GM12864 (cell line): ENCODE measurements at regions not wholly inside any gene's neighbourhood (a gene's known extent, or its start where the extent isn't known, plus 50 kb on each side); places are given as distances from the start of the nearest gene placed in this dataset.
A peak's percentile ranks its signal among the peaks of the same experiment; 100 is the strongest.

Source experiments
- DNase-seq: peaks from one replicate; pipeline ENCODE4 v3.0.0-alpha.2; 2011; ENCODE audit warnings: low read depth
- H3K4me3 ChIP-seq: 2 replicates; pipeline ENCODE4 v1.5.1; 2011; ENCODE audit warnings: mild to moderate bottlenecking, low read depth, low read length, control low read depth
- TF ChIP-seq, protein P1 (sequence below): IDR thresholded peaks from 2 replicates; pipeline ENCODE4 v1.5.1; 2011; ENCODE audit warnings: low read depth, mild to moderate bottlenecking, moderate library complexity, low read length, control low read depth, inconsistent platforms; ENCODE audit errors: missing control alignments

DNA sequence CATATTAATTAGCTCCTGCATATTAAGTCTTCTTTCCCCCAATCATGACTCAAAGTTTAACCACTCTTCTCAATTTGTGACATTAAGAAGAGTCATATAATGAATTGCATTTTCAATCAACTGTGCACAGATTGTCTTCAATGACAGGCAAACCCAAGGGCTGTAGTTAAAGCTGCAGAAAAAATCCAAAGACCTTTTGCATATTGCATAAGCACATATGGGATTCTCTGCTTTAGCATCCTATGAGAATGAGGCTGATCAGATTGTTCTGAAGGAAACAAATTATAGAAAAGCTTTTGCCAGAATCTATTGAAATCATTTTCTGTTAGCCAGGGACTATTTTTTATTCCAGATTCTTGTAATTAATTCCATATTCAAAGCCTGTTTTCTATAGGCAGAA lies 112.3 kb downstream of the FAM170A start:
- H3K4me3 ChIP-seq, result no peak overlapping the region
- TF ChIP-seq, protein P1, sequence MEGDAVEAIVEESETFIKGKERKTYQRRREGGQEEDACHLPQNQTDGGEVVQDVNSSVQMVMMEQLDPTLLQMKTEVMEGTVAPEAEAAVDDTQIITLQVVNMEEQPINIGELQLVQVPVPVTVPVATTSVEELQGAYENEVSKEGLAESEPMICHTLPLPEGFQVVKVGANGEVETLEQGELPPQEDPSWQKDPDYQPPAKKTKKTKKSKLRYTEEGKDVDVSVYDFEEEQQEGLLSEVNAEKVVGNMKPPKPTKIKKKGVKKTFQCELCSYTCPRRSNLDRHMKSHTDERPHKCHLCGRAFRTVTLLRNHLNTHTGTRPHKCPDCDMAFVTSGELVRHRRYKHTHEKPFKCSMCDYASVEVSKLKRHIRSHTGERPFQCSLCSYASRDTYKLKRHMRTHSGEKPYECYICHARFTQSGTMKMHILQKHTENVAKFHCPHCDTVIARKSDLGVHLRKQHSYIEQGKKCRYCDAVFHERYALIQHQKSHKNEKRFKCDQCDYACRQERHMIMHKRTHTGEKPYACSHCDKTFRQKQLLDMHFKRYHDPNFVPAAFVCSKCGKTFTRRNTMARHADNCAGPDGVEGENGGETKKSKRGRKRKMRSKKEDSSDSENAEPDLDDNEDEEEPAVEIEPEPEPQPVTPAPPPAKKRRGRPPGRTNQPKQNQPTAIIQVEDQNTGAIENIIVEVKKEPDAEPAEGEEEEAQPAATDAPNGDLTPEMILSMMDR, result no peak
- no peak for DNase-seq

DNA sequence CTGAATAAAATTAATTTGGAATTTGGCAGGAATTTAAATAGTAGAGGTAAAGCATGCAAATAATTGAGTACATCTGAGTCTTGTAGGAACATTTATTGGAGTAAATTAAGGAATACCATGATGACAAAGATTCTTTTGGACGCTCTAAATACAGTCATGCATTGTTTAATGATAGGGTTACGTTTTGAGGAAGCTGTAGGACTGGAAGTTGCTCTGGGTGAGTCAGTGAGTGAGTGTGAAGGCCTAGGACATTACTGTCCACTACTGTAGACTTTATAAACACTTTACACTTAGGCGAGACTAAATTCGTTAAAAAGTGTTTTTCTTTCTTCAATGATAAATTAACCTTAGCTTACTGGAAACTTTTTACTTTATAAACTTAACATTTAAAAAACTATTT lies 113.0 kb downstream of the FAM170A start:
- DNase-seq, result no peak
- TF ChIP-seq, protein P1, result no peak
- no peak overlapping the region for H3K4me3 ChIP-seq

DNA sequence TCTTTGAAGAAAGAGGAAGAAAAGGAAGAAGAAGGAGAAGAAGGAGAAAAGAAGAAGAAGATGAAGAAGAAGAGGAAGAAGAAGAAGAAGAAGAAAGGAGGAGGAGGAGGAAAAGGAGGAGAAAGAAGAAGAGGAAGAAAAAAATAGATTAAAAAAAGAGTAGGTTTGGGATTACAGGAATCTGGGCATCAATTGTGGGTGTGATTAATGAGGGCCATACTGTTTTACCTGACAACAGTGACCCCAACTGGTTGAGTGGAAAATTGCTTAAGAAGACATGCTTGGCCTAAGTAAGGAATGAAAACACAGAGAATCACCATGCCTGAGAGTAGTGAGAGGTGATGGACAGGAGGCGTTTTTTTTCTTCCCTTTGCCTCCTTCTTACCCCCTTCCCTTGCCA lies 114.6 kb downstream of the FAM170A start:
- TF ChIP-seq, protein P1, result peak; percentile 74
- no peak overlapping the region for H3K4me3 ChIP-seq
- peak; percentile 29 for DNase-seq

DNA sequence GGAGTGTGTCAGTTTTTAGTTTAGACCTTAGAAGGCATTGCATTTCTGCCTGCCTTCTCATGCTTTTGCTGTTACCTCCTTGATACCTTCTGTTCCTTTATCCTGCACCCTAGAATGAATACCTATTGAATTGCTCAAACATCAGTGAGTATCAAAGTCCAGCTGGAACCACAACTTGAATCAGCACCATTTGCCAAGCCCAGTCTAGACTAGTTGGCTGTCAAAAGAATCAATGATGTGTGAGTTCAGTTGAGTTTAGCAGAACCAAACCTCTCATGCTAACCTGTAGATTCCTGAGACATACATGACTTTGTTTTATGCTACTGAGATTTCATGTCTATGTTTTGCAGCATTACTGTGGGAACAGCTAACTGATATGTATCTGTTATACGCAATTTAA lies 116.6 kb downstream of the FAM170A start:
- TF ChIP-seq, protein P1, result no peak
- DNase-seq, result no peak
- H3K4me3 ChIP-seq, result no peak overlapping the region

DNA sequence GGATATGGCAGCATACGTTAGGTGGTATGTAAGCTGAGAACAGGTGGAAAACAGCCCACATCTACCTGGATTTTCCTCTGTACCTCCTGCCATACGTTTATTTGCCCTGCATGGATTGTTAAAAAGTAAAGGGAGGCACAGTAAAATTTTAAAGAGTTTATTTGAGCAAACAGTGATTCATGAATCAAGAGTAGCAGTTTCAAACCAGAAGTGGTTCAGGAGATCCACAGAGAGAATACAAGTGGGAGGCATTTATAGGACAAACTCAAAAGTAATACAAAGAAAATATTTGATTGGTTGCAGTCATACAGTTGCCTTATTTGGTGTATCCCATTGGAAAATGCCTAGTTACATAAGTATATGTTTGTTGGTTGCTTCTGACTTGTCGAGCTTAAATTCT lies 117.6 kb downstream of the FAM170A start:
- H3K4me3 ChIP-seq, result no peak overlapping the region
- no peak for DNase-seq
- TF ChIP-seq, protein P1, result no peak

DNA sequence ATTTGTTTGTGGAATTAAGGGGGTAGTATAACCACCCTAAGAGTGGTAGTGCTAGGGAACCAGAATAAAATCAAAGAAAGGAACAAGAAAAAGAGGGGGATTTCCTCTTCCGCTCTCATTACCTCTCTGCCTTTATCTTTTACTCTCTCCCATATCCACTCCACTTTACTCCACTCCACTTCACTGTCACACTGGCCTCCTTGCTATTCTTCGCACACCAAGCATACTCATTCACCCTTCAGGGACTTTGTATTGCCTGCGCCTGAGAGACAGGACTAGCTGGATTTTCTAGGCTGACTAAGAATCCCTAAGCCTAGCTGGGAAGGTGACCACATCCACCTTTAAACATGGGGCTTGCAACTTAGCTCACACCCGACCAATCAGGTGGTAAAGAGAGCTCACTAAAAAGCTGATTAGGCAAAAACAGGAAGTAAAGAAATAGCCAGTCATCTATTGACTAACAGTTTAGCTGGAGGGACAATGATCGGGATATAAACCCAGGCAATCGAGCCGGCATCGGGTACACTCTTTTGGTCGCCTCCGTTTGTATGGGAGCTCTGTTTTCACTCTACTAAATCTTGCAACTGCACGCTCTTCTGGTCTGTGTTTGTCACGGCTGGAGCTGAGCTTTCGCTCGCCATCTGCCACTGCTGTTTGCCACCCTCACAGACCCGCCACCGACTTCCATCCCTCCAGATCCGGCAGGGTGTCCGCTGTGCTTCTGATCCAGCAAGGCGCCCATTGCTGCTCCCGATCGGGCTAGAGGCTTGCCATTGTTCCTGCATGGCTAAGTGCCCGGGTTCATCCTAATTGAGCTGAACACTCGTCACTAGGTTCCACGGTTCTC lies 121.8 kb downstream of the FAM170A start:
- DNase-seq, result no peak
- H3K4me3 ChIP-seq, result no peak overlapping the region
- TF ChIP-seq, protein P1, result no peak

DNA sequence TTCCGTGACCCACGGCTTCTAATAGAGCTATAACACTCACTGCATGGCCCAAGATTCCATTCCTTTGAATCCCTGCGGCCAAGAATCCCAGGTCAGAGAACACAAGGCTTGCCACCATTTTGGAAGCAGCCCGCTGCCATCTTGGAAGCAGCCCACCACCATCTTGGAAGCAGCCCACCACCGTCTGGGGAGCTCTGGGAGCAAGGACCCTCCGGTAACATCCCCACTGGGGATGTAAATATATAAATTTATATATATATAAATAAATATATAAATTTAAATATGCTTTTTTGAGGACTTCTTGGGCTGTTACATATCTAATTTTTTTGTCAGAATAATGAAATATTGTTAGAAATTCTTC lies 122.4 kb downstream of the FAM170A start:
- H3K4me3 ChIP-seq, result no peak overlapping the region
- TF ChIP-seq, protein P1, result no peak
- no peak for DNase-seq
